CD4-positive, alpha-beta T cell treated with Interleukin-2 at 100 ng/mL for 4 hours (primary cell): ENCODE measurements at regions not wholly inside any gene's neighbourhood (a gene's known extent, or its start where the extent isn't known, plus 50 kb on each side); places are given as distances from the start of the nearest gene placed in this dataset.
"Not testable (repeated sequence)": the region's sequence is repeated elsewhere in the genome, so short reads cannot be mapped to it uniquely, and the experiment has no call there.

Experiments used
- DNase-seq: peaks from one replicate; pipeline ENCODE4 v3.0.0-alpha.2; 2020; ENCODE audit warnings: low spot score

- no peak for DNase-seq
Measured at GRCh38 chr5:147081311-147081764, 153.5 kb upstream of the STK32A start.

- no peak for DNase-seq
Measured at GRCh38 chr5:147084702-147085101, 150.1 kb upstream of the STK32A start.

GRCh38 chr5:147085409-147085808 lies 149.4 kb upstream of the STK32A start:
- no peak for DNase-seq

- DNase-seq, result no peak
Measured at GRCh38 chr5:147092044-147092443, 142.8 kb upstream of the STK32A start.

GRCh38 chr5:147093138-147093537 lies 141.7 kb upstream of the STK32A start:
- no peak for DNase-seq

- no peak for DNase-seq
Measured at GRCh38 chr5:147095740-147096139, 139.1 kb upstream of the STK32A start.

GRCh38 chr5:147098233-147098790 lies 136.5 kb upstream of the STK32A start:
- no peak for DNase-seq

GRCh38 chr5:147101659-147102369 lies 133.0 kb upstream of the STK32A start:
- no peak for DNase-seq

GRCh38 chr5:147112899-147113298 lies 121.9 kb upstream of the STK32A start:
- DNase-seq, result no peak

- DNase-seq, result no peak
Measured at GRCh38 chr5:147113967-147114366, 120.9 kb upstream of the STK32A start.

GRCh38 chr5:147139759-147140158 lies 95.1 kb upstream of the STK32A start:
- not testable (repeated sequence) for DNase-seq

GRCh38 chr5:147140558-147140957 lies 94.3 kb upstream of the STK32A start:
- no peak for DNase-seq

GRCh38 chr5:147141580-147141979 lies 93.2 kb upstream of the STK32A start:
- DNase-seq, result not testable (repeated sequence)

GRCh38 chr5:147143215-147143614 lies 91.6 kb upstream of the STK32A start:
- DNase-seq, result no peak

- DNase-seq, result no peak
Measured at GRCh38 chr5:147145328-147145727, 89.5 kb upstream of the STK32A start.

- no peak for DNase-seq
Measured at GRCh38 chr5:147148715-147149114, 86.1 kb upstream of the STK32A start.

GRCh38 chr5:147152086-147152485 lies 82.7 kb upstream of the STK32A start:
- DNase-seq, result no peak

- DNase-seq, result no peak
Measured at GRCh38 chr5:147154809-147155208, 80.0 kb upstream of the STK32A start.

GRCh38 chr5:147156012-147156411 lies 78.8 kb upstream of the STK32A start:
- DNase-seq, result no peak

GRCh38 chr5:147160902-147161700 lies 73.7 kb upstream of the STK32A start:
- DNase-seq, result no peak

- no peak for DNase-seq
Measured at GRCh38 chr5:147162740-147163139, 72.1 kb upstream of the STK32A start.

- DNase-seq, result no peak
Measured at GRCh38 chr5:147167529-147167928, 67.3 kb upstream of the STK32A start.
